ENCODE measurements at regions not wholly inside any gene's neighbourhood (a gene's known extent, or its start where the extent isn't known, plus 50 kb on each side); places are given as distances from the start of the nearest gene placed in this dataset.

DNA sequence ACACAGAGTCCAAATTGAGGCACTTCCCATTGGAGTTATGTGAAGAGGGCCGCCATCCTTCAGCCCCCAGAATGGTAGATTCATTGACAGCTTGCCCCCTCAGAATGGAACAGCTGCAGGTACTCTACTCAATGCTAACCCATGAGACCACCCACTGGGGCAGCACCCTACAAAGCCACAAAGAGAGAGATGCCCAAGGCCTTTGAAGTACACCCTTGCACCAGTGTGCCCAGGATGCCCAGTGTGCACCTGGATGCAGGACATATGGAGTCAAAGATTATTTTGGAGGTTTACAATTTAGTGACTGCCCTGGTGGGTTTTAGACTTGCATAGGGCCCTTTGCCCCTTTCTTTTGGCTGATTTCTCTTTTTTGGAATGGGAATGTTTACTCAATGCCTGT lies 933.9 kb downstream of the SLC16A7 start:
- no peak for TF ChIP-seq CTCF (IDR thresholded peaks at IDR 0.05)
- TF ChIP-seq POLR2AphosphoS5 (IDR thresholded peaks at IDR 0.05): no peak
- TF ChIP-seq POLR2A (IDR thresholded peaks at IDR 0.05): no peak
- no peak for TF ChIP-seq EP300 (IDR thresholded peaks at IDR 0.05)

Measured in sigmoid colon (tissue), 4 donors.